Lung (tissue), 11 donors: ENCODE measurements at regions not wholly inside any gene's neighbourhood (a gene's known extent, or its start where the extent isn't known, plus 50 kb on each side); places are given as distances from the start of the nearest gene placed in this dataset.

Experiments used
- ATAC-seq: fragments of 200-7000 bp; cut with Tn5 transposase; one replicate; pipeline ENCODE4 v1.9.1; 2020; ENCODE audit warnings: moderate number of reproducible peaks; ENCODE audit not compliant: insufficient read depth, low FRiP score
- DNase-seq, 3 donors: peaks; one replicate each; pipeline ENCODE4 v3.0.0-alpha.2; 2013 to 2017
- H3K27ac ChIP-seq, 2 donors: one replicate each; pipeline ENCODE4 v1.5.1; 2013; ENCODE audit warnings: mild to moderate bottlenecking in 2 of 2, moderate library complexity in 2 of 2, control low read depth in 1 of 2, inconsistent platforms in 1 of 2, low read depth in 1 of 2, low read length in 1 of 2
- H3K27me3 ChIP-seq, 3 donors: one replicate each; pipeline ENCODE4 v1.5.1; 2013; ENCODE audit warnings: low read length in 2 of 3; ENCODE audit not compliant: control insufficient read depth in 3 of 3, insufficient read depth in 3 of 3
- H3K36me3 ChIP-seq, 4 donors: one replicate each; pipeline ENCODE4 v1.5.1; 2013; ENCODE audit warnings: low read length in 4 of 4, mild to moderate bottlenecking in 1 of 4, moderate library complexity in 1 of 4; ENCODE audit not compliant: control insufficient read depth in 4 of 4, insufficient read depth in 4 of 4
- H3K4me1 ChIP-seq, 5 donors: one replicate each; pipeline ENCODE4 v1.5.1; 2013; ENCODE audit warnings: low read length in 5 of 5, mild to moderate bottlenecking in 2 of 5, moderate library complexity in 1 of 5; ENCODE audit not compliant: control insufficient read depth in 5 of 5, insufficient read depth in 5 of 5
- H3K4me3 ChIP-seq: one replicate; pipeline ENCODE4 v1.5.1; 2013; ENCODE audit warnings: mild to moderate bottlenecking, control low read depth, moderate library complexity
- H3K9ac ChIP-seq, 2 donors: one replicate each; pipeline ENCODE4 v1.5.1; 2013; ENCODE audit warnings: low read length in 2 of 2, control low read depth in 1 of 2; ENCODE audit not compliant: insufficient read depth in 1 of 2
- H3K9me3 ChIP-seq, 4 donors: one replicate each; pipeline ENCODE4 v1.5.1; 2013; ENCODE audit warnings: low read length in 3 of 4, mild to moderate bottlenecking in 1 of 4, moderate library complexity in 1 of 4; ENCODE audit not compliant: control insufficient read depth in 4 of 4, insufficient read depth in 3 of 4
- WGBS, 2 donors: extraction: QIAGEN DNeasy Blood & Tissue Kit; methylation state at CpG; one replicate each; pipeline ENCODE4 v1.1.7; 2013; 5-methylcytosine and 5-hydroxymethylcytosine counted together
- TF ChIP-seq, protein P1 (sequence below): IDR thresholded peaks from 2 replicates; pipeline ENCODE4 v1.5.1; 2012; ENCODE audit warnings: mild to moderate bottlenecking; ENCODE audit errors: control extremely low read depth, extremely low read depth
- donor health status: control.
- donor health status: control.
- donor health status: Bipolar disorder and iron deficiency.
- donor health status: healthy.
- donor health status: DM: yes; HTN: yes; CAD: no.

- H3K4me3 ChIP-seq = no peak overlapping the region
Measured at GRCh38 chr11:109511598-109511997, 89.6 kb downstream of the C11orf87 start.

DNA sequence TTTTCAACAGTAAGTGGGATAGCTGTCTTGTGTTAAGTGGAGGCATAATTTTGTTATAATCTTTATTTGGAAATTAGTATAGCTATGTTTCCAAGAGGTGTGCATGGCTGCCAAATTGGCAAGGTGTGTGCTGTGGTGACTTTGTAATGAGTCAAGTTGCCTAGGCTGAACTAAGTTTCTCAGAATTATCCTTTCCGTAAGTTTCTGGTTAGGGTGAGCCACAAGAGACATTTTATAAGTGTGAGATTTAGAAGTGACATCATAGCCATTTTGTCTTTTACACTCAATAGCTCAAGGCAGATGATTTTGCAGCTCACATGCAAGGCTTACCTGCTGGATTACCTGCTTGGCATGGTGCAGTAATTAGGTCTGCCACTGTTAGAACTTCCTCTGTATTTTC lies 90.3 kb downstream of the C11orf87 start:
- WGBS, 2 donors = 87 to 93% methylated on average over 1 of the region's 1 CpG
- ATAC-seq = no peak
- no peaks in the 10 kb centered on the region for H3K9me3 ChIP-seq
- no peaks in the 10 kb centered on the region for H3K36me3 ChIP-seq
- no peak overlapping the region for H3K4me3 ChIP-seq
- TF ChIP-seq, protein P1, sequence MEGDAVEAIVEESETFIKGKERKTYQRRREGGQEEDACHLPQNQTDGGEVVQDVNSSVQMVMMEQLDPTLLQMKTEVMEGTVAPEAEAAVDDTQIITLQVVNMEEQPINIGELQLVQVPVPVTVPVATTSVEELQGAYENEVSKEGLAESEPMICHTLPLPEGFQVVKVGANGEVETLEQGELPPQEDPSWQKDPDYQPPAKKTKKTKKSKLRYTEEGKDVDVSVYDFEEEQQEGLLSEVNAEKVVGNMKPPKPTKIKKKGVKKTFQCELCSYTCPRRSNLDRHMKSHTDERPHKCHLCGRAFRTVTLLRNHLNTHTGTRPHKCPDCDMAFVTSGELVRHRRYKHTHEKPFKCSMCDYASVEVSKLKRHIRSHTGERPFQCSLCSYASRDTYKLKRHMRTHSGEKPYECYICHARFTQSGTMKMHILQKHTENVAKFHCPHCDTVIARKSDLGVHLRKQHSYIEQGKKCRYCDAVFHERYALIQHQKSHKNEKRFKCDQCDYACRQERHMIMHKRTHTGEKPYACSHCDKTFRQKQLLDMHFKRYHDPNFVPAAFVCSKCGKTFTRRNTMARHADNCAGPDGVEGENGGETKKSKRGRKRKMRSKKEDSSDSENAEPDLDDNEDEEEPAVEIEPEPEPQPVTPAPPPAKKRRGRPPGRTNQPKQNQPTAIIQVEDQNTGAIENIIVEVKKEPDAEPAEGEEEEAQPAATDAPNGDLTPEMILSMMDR = no peak
- DNase-seq = no peak
- H3K9ac ChIP-seq = no peak overlapping the region
- H3K27ac ChIP-seq = no peak overlapping the region
- no peaks in the 10 kb centered on the region for H3K4me1 ChIP-seq
- H3K27me3 ChIP-seq = no peaks in the 10 kb centered on the region

More at GRCh38 chr11:109511598-109511997, 89.6 kb downstream of the C11orf87 start:
- ATAC-seq (no peak), DNase-seq (no peak)
- Histone ChIP-seq H3K9me3 (no peaks in the 10 kb centered on the region), H3K36me3 (no peaks in the 10 kb centered on the region), H3K27ac (no peak overlapping the region), H3K9ac (no peak overlapping the region), H3K27me3 (no peaks in the 10 kb centered on the region), H3K4me1 (no peaks in the 10 kb centered on the region)
- TF ChIP-seq, protein P1 = no peak

DNA sequence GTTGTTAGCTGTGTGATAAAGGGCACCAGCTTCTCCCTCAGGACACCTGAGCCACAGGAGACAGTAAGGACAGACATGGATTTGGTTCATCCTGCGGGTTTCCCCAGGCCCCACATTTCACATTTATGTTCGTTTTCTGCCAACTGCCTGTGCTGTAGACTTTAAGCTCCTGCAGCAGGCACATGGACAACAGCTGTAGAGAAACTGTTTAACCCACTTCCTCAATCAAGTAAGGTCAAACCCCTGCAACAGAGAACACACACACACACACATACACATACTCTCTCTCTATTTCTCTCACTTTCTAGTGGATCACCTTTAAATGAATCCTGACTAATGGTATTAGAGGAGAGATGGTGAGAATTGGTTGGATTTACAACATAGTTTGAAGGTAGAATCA lies 90.7 kb downstream of the C11orf87 start:
- Histone ChIP-seq H3K27ac (no peak overlapping the region), H3K9ac (no peak overlapping the region), H3K9me3 (no peaks in the 10 kb centered on the region), H3K4me1 (no peaks in the 10 kb centered on the region), H3K27me3 (no peaks in the 10 kb centered on the region), H3K4me3 (no peak overlapping the region), H3K36me3 (no peaks in the 10 kb centered on the region)
- 24 to 43% methylated on average over 2 of the region's 2 CpGs for WGBS, 2 donors
- no peak for ATAC-seq
- TF ChIP-seq, protein P1 = no peak
- DNase-seq = no peak

DNA sequence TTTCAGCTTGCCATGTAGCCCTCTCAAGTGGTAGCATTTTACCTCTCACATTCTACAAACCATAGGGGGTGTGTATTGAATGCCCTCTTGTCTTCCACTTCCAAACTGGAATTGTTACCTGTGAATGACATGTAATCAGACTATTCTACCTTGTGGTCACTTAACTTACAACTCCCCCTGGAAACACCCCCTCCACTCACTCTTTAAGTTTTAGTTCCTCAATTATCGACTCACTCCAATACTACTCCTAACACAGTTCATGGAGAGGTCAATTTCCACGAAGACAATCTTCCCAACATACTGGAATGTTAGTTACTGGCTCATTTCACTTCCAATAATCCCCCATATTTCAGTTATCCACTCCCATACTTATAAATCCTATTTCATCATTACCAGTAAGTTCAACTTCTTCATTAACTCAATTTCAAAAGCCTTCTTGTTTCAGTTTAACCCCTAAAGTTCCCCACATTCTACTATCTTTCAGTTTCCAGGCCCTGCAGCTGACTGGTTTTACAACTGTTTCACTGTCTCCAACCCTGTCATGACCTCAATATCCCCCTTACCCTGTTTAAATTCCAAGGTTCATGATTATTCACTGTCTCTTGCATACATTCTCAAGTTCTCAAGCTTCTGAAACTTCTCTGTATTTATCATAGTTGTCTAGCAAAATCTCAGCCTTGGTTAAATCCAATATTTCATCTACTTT lies 92.5 kb downstream of the C11orf87 start:
- Histone ChIP-seq H3K4me3 (no peak overlapping the region), H3K9ac (no peak overlapping the region), H3K36me3 (no peaks in the 10 kb centered on the region), H3K27ac (no peak overlapping the region), H3K9me3 (no peaks in the 10 kb centered on the region), H3K4me1 (no peaks in the 10 kb centered on the region), H3K27me3 (no peaks in the 10 kb centered on the region)
- 40 to 43% methylated on average over 2 of the region's 2 CpGs for WGBS, 2 donors
- ATAC-seq = no peak
- DNase-seq = no peak
- TF ChIP-seq, protein P1 = no peak
